Choroid plexus epithelial cell (primary cell): ENCODE measurements at regions not wholly inside any gene's neighbourhood (a gene's known extent, or its start where the extent isn't known, plus 50 kb on each side); places are given as distances from the start of the nearest gene placed in this dataset.

ENCODE experiments used
- DNase-seq: peaks from one replicate; pipeline ENCODE4 v3.0.0-alpha.2; 2010; ENCODE audit warnings: low read depth
- H3K4me3 ChIP-seq: 2 replicates; pipeline ENCODE4 v1.5.1; 2011; ENCODE audit warnings: low read depth, mild to moderate bottlenecking, control low read depth, low read length, moderate library complexity
- CTCF ChIP-seq: conservative IDR thresholded peaks from 2 replicates; pipeline ENCODE4 v1.5.1; 2011; ENCODE audit warnings: low read depth, mild to moderate bottlenecking, control low read depth, inconsistent platforms, low read length, moderate library complexity

- TF ChIP-seq CTCF = no peak
- H3K4me3 ChIP-seq = no peak overlapping the region
- no peak for DNase-seq
These were observed 63.3 kb upstream of the TAB2 start for GRCh38 chr6:149254253-149254652.

- no peak for DNase-seq
- no peak for TF ChIP-seq CTCF
- H3K4me3 ChIP-seq = no peak overlapping the region
These were observed 57.8 kb upstream of the TAB2 start for GRCh38 chr6:149259753-149260152.

- H3K4me3 ChIP-seq = no peak overlapping the region
- TF ChIP-seq CTCF = no peak
- no peak for DNase-seq
These were observed 57.2 kb upstream of the TAB2 start for GRCh38 chr6:149260214-149260874.

- no peak overlapping the region for H3K4me3 ChIP-seq
- TF ChIP-seq CTCF = no peak
- DNase-seq = no peak
These were observed 56.0 kb upstream of the TAB2 start for GRCh38 chr6:149261364-149262040.

GRCh38 chr6:149263321-149263720, 54.2 kb upstream of the TAB2 start:
- H3K4me3 ChIP-seq = no peak overlapping the region
- TF ChIP-seq CTCF = no peak
- no peak for DNase-seq

- H3K4me3 ChIP-seq = no peak overlapping the region
- DNase-seq = no peak
- TF ChIP-seq CTCF = no peak
These were observed 52.9 kb upstream of the TAB2 start for GRCh38 chr6:149264629-149265028.

- TF ChIP-seq CTCF = no peak
- no peak for DNase-seq
- H3K4me3 ChIP-seq = no peak overlapping the region
These were observed 51.6 kb upstream of the TAB2 start for GRCh38 chr6:149265945-149266344.
